K562 (cell line): ENCODE measurements at regions not wholly inside any gene's neighbourhood (a gene's known extent, or its start where the extent isn't known, plus 50 kb on each side); places are given as distances from the start of the nearest gene placed in this dataset.

Source experiments
- KDM1A ChIP-seq, 2 experiments: fragments of 450-650 bp; IDR thresholded peaks; 2 replicates each; pipeline ENCODE4 v1.6.1; 2016; ENCODE audit warnings: mild to moderate bottlenecking in 2 of 2
- KLF13 ChIP-seq: fragments of 450-650 bp; IDR thresholded peaks from 2 replicates; pipeline ENCODE4 v1.6.1; 2016; ENCODE audit warnings: missing genetic modification characterization, low read depth, mild to moderate bottlenecking, missing compliant biosample characterization, moderate library complexity, borderline replicate concordance
- NCOR1 ChIP-seq: fragments of 450-650 bp; IDR thresholded peaks from 2 replicates; pipeline ENCODE4 v1.6.1; 2016; ENCODE audit warnings: mild to moderate bottlenecking, moderate library complexity
- RFX5 ChIP-seq: IDR thresholded peaks from 2 replicates; pipeline ENCODE4 v1.6.1; 2011; ENCODE audit warnings: low read depth, mild to moderate bottlenecking, improper control_type of control experiment, low read length
- ZFX ChIP-seq: sonication (generic); formaldehyde crosslinking; IDR thresholded peaks from 2 replicates; pipeline ENCODE4 v1.8.0; 2022; ENCODE audit warnings: mild to moderate bottlenecking, missing genetic modification reagents, moderate library complexity
- ZNF24 ChIP-seq: fragments of 450-650 bp; IDR thresholded peaks from 2 replicates; pipeline ENCODE4 v1.6.1; 2016
- TF ChIP-seq, protein P1 (sequence below): sonication (generic); formaldehyde crosslinking; IDR thresholded peaks from 2 replicates; pipeline ENCODE4 v1.8.1; 2022; ENCODE audit warnings: missing genetic modification reagents
- TF ChIP-seq, protein P2 (sequence below), 3 experiments: IDR thresholded peaks in 2 of 3; conservative IDR thresholded peaks in 1 of 3; 2 replicates each; pipeline ENCODE4 v1.5.1; 2011 to 2012; ENCODE audit warnings: low read length in 3 of 3, mild to moderate bottlenecking in 3 of 3, control low read depth in 2 of 3, improper control_type of control experiment in 1 of 3, inconsistent platforms in 1 of 3, low read depth in 1 of 3, mixed read lengths in 1 of 3, moderate library complexity in 1 of 3; ENCODE audit not compliant: insufficient read depth in 2 of 3
- TF ChIP-seq, protein P3 (sequence below): IDR thresholded peaks from 2 replicates; pipeline ENCODE4 v1.6.1; 2016; ENCODE audit warnings: missing genetic modification characterization, missing compliant biosample characterization

DNA sequence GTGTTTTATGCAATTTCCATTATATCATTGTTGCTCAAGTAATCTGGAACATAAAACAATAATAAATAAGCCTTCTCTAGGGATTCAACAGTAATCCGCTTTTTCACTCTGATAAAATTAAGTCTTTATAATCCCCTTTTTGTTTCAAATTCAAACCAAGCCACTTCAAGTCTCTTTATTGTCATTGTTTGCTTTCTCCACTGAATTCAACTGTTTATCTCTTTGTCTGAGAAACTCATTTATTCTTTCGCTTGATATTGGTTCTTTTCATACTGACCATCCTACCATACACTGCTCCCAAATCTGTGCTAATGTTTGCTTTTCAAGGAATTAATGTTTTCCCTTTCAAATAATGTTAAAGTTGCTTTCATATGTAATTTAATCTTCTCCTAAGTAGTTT, 550.4 kb upstream of the PCDH15 start:
- TF ChIP-seq ZNF24 (no peak), KLF13 (tag) (no peak), RFX5 (no peak), NCOR1 (no peak), KDM1A (IDR thresholded peaks at IDR 0.05) (no peak), ZFX (CRISPR knock-in tag) (no peak)
- TF ChIP-seq, protein P1, sequence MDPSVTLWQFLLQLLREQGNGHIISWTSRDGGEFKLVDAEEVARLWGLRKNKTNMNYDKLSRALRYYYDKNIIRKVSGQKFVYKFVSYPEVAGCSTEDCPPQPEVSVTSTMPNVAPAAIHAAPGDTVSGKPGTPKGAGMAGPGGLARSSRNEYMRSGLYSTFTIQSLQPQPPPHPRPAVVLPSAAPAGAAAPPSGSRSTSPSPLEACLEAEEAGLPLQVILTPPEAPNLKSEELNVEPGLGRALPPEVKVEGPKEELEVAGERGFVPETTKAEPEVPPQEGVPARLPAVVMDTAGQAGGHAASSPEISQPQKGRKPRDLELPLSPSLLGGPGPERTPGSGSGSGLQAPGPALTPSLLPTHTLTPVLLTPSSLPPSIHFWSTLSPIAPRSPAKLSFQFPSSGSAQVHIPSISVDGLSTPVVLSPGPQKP (CRISPR knock-in tag): no peak
- TF ChIP-seq, protein P2, sequence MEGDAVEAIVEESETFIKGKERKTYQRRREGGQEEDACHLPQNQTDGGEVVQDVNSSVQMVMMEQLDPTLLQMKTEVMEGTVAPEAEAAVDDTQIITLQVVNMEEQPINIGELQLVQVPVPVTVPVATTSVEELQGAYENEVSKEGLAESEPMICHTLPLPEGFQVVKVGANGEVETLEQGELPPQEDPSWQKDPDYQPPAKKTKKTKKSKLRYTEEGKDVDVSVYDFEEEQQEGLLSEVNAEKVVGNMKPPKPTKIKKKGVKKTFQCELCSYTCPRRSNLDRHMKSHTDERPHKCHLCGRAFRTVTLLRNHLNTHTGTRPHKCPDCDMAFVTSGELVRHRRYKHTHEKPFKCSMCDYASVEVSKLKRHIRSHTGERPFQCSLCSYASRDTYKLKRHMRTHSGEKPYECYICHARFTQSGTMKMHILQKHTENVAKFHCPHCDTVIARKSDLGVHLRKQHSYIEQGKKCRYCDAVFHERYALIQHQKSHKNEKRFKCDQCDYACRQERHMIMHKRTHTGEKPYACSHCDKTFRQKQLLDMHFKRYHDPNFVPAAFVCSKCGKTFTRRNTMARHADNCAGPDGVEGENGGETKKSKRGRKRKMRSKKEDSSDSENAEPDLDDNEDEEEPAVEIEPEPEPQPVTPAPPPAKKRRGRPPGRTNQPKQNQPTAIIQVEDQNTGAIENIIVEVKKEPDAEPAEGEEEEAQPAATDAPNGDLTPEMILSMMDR (IDR thresholded peaks at IDR 0.05 in 2 of 3, conservative IDR thresholded peaks at IDR 0.05 in 1 of 3; ENCODE audit: insufficient read depth in 2 of 3, low read depth in 1 of 3, low read length in 3 of 3): no peak
- TF ChIP-seq, protein P3, sequence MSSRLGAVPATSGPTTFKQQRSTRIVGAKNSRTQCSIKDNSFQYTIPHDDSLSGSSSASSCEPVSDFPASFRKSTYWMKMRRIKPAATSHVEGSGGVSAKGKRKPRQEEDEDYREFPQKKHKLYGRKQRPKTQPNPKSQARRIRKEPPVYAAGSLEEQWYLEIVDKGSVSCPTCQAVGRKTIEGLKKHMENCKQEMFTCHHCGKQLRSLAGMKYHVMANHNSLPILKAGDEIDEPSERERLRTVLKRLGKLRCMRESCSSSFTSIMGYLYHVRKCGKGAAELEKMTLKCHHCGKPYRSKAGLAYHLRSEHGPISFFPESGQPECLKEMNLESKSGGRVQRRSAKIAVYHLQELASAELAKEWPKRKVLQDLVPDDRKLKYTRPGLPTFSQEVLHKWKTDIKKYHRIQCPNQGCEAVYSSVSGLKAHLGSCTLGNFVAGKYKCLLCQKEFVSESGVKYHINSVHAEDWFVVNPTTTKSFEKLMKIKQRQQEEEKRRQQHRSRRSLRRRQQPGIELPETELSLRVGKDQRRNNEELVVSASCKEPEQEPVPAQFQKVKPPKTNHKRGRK: no peak
